WTC11 (cell line): ENCODE measurements at regions not wholly inside any gene's neighbourhood (a gene's known extent, or its start where the extent isn't known, plus 50 kb on each side); places are given as distances from the start of the nearest gene placed in this dataset.

Experiments used
- ATAC-seq: fragments of 200-7000 bp; cut with Tn5 transposase; 2 replicates; pipeline ENCODE4 v1.10.0; 2021; ENCODE audit warnings: mild to moderate bottlenecking, moderate library complexity
- CTCF ChIA-PET: fragments of 300-600 bp; sonication (Branson Sonifier 250); formaldehyde crosslinking; loops from one replicate; lab custom pipeline; 2021; ENCODE audit warnings: antibody characterized with exemption; lab: Charles Lee
- POLR2A ChIA-PET: fragments of 350-600 bp; sonication (Branson Sonifier 250); formaldehyde crosslinking; loops from one replicate; lab custom pipeline; 2021; ENCODE audit warnings: antibody characterized with exemption; lab: Charles Lee
- DNase-seq: peaks from one replicate; pipeline ENCODE4 v3.0.0; 2021; ENCODE audit warnings: low spot score
- H3K27ac Mint-ChIP-seq: 2 replicates; pipeline ENCODE4 v1.8.0; 2021; ENCODE audit warnings: mixed read lengths
- H3K27me3 Mint-ChIP-seq: 2 replicates; pipeline ENCODE4 v1.8.0; 2021; ENCODE audit warnings: low read depth, mild to moderate bottlenecking, moderate library complexity, mixed read lengths
- H3K36me3 Mint-ChIP-seq: 2 replicates; pipeline ENCODE4 v1.8.0; 2021; ENCODE audit warnings: mixed read lengths
- H3K4me1 Mint-ChIP-seq: 2 replicates; pipeline ENCODE4 v1.8.0; 2022; ENCODE audit warnings: mixed read lengths
- H3K4me3 Mint-ChIP-seq: 2 replicates; pipeline ENCODE4 v1.8.0; 2021; ENCODE audit warnings: mild to moderate bottlenecking, moderate library complexity, mixed read lengths
- H3K9me3 Mint-ChIP-seq: 2 replicates; pipeline ENCODE4 v1.8.0; 2021; ENCODE audit warnings: mixed read lengths
- ATF3 ChIP-seq: sonication (generic); formaldehyde crosslinking; conservative IDR thresholded peaks from 2 replicates; pipeline ENCODE4 v1.8.1; 2022; ENCODE audit warnings: mild to moderate bottlenecking, missing genetic modification reagents
- ERG ChIP-seq: fragments of 250-450 bp; sonication (Bioruptor Pico); IDR thresholded peaks from 2 replicates; pipeline ENCODE4 v1.8.0; 2021; ENCODE audit warnings: mild to moderate bottlenecking
- ESRRA ChIP-seq: sonication (generic); formaldehyde crosslinking; IDR thresholded peaks from 2 replicates; pipeline ENCODE4 v1.8.1; 2022; ENCODE audit warnings: mild to moderate bottlenecking, missing genetic modification reagents, borderline replicate concordance
- FOXJ3 ChIP-seq: sonication (generic); formaldehyde crosslinking; IDR thresholded peaks from 2 replicates; pipeline ENCODE4 v1.9.0; 2021; ENCODE audit warnings: missing genetic modification reagents, mild to moderate bottlenecking, borderline replicate concordance
- GABPB1 ChIP-seq: sonication (generic); formaldehyde crosslinking; IDR thresholded peaks from 2 replicates; pipeline ENCODE4 v1.8.1; 2023; ENCODE audit warnings: mild to moderate bottlenecking, missing genetic modification reagents
- GTF2I ChIP-seq: fragments of 250-450 bp; sonication (Bioruptor Pico); conservative IDR thresholded peaks from 2 replicates; pipeline ENCODE4 v1.4.0; 2021; ENCODE audit warnings: mild to moderate bottlenecking
- HMGA2 ChIP-seq: fragments of 250-450 bp; sonication (Bioruptor Pico); IDR thresholded peaks from 2 replicates; pipeline ENCODE4 v1.4.0; 2021; ENCODE audit warnings: mild to moderate bottlenecking, moderate library complexity
- HMGXB4 ChIP-seq: sonication (generic); formaldehyde crosslinking; IDR thresholded peaks from 2 replicates; pipeline ENCODE4 v1.8.1; 2023; ENCODE audit warnings: mild to moderate bottlenecking, moderate library complexity, missing genetic modification reagents
- IRF2 ChIP-seq: sonication (generic); formaldehyde crosslinking; IDR thresholded peaks from 2 replicates; pipeline ENCODE4 v1.8.0; 2022; ENCODE audit warnings: low read depth, missing genetic modification reagents, borderline replicate concordance
- KAT7 ChIP-seq: sonication (generic); formaldehyde crosslinking; IDR thresholded peaks from 2 replicates; pipeline ENCODE4 v1.8.1; 2023; ENCODE audit warnings: missing genetic modification reagents, mild to moderate bottlenecking, borderline replicate concordance
- NR3C1 ChIP-seq: sonication (generic); formaldehyde crosslinking; conservative IDR thresholded peaks from 2 replicates; pipeline ENCODE4 v1.8.1; 2023; ENCODE audit warnings: low read depth, mild to moderate bottlenecking, missing genetic modification reagents
- PREB ChIP-seq: sonication (generic); formaldehyde crosslinking; IDR thresholded peaks from 2 replicates; pipeline ENCODE4 v1.8.1; 2022; ENCODE audit warnings: mild to moderate bottlenecking, missing genetic modification reagents, moderate library complexity, borderline replicate concordance
- PRRX2 ChIP-seq: fragments of 250-450 bp; sonication (Bioruptor Pico); IDR thresholded peaks from 2 replicates; pipeline ENCODE4 v1.8.0; 2021; ENCODE audit warnings: mild to moderate bottlenecking
- SP1 ChIP-seq: sonication (generic); formaldehyde crosslinking; conservative IDR thresholded peaks from 2 replicates; pipeline ENCODE4 v1.8.1; 2022; ENCODE audit warnings: missing genetic modification reagents
- TEAD4 ChIP-seq: sonication (generic); formaldehyde crosslinking; IDR thresholded peaks from 2 replicates; pipeline ENCODE4 v1.8.0; 2022; ENCODE audit warnings: mild to moderate bottlenecking, missing genetic modification reagents
- ZMAT4 ChIP-seq: fragments of 250-450 bp; sonication (Bioruptor Pico); IDR thresholded peaks from 2 replicates; pipeline ENCODE4 v1.9.0; 2021; ENCODE audit warnings: mild to moderate bottlenecking
- ZNF263 ChIP-seq: sonication (generic); formaldehyde crosslinking; IDR thresholded peaks from 2 replicates; pipeline ENCODE4 v1.8.1; 2022; ENCODE audit warnings: low read depth, mild to moderate bottlenecking, moderate library complexity, missing genetic modification reagents
- TF ChIP-seq, protein P1 (sequence below): sonication (generic); formaldehyde crosslinking; IDR thresholded peaks from 2 replicates; pipeline ENCODE4 v1.8.1; 2023; ENCODE audit warnings: mild to moderate bottlenecking, missing genetic modification reagents, borderline replicate concordance

DNA sequence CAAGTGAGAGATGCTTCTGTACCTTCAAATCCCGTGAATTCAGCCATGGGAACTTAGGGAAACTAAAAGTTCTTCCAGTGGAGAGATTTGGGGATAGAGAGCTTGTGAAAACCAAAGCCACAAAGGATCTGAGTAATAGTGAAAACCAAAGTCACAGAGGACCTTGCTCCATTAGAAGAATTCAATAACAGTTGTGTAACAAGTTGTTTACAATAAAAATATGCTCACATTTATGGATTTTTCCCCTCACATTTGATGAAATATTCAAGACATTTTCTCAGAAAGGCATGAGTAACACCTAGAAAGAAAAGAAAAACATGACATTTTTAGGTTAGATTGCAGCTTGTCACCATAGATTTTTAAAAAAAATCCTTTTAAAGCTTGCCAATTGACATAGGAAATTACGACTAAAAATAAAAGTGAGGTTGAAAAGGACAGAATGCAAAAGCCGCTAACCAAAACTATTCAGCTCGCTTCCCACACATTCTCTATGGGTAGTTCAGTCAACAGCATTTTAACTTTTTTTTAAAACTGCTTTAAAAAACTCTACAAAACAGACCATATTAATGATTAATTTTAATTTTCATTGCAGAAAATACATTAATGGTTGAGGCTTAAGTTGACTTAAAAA is 113.2 kb downstream of the CAND1 start:
- no peaks in the 10 kb centered on the region for H3K36me3 Mint-ChIP-seq
- H3K4me1 Mint-ChIP-seq, result no peaks in the 10 kb centered on the region
- DNase-seq, result no peak
- H3K4me3 Mint-ChIP-seq, result no peak overlapping the region
- H3K27me3 Mint-ChIP-seq, result peaks cover 3% of the 10 kb centered on the region; the same call in 1 of the 2 replicates
- TF ChIP-seq ZNF263 (no peak), IRF2 (no peak), GABPB1 (CRISPR knock-in tag) (no peak), PREB (CRISPR knock-in tag) (no peak), KAT7 (CRISPR knock-in tag) (no peak)
- TF ChIP-seq, all 79 proteins: peak for 0
- ChIA-PET POLR2A (no interaction called here), CTCF (no interaction called here)
- no peak for ATAC-seq
- Mint-ChIP-seq H3K9me3 (peaks cover 7% of the 10 kb centered on the region), H3K27ac (no peak overlapping the region)

GRCh38 chr12:67386869-67387565 is 117.9 kb downstream of the CAND1 start:
- CTCF ChIA-PET, result interaction anchor here (0.8 kb wide), 1 partner anchor 329 kb away, joined by 4 read pairs; no protein-coding TSS in a partner anchor
- no peak for TF ChIP-seq ESRRA (CRISPR knock-in tag)
- TF ChIP-seq ATF3, result no peak
- TF ChIP-seq HMGXB4 (CRISPR knock-in tag), result no peak
- no peak for TF ChIP-seq PRRX2 (CRISPR knock-in tag)

GRCh38 chr12:67388331-67389138 is 119.4 kb downstream of the CAND1 start:
- Mint-ChIP-seq H3K27me3 (no peaks in the 10 kb centered on the region), H3K9me3 (0 out of 2 replicates have a peak, but pooled peaks cover 4% of the 10 kb centered on the region), H3K36me3 (no peaks in the 10 kb centered on the region), H3K4me3 (no peak overlapping the region), H3K4me1 (peaks cover 12% of the 10 kb centered on the region), H3K27ac (no peak overlapping the region; the same call in 1 of the 2 replicates)
- CTCF ChIA-PET, result interaction anchor here (1.1 to 1.3 kb wide), 2 partner anchors 31 to 33 kb away, joined by 3 to 7 read pairs; no protein-coding TSS in a partner anchor
- peak; percentile 97 for ATAC-seq
- POLR2A ChIA-PET, result no interaction called here
- no peak for DNase-seq
- no peak for TF ChIP-seq HMGXB4 (CRISPR knock-in tag)
- TF ChIP-seq FOXJ3 (CRISPR knock-in tag), result no peak
- no peak for TF ChIP-seq TEAD4 (CRISPR knock-in tag)
- TF ChIP-seq NR3C1 (CRISPR knock-in tag), result no peak
- TF ChIP-seq, protein P1, sequence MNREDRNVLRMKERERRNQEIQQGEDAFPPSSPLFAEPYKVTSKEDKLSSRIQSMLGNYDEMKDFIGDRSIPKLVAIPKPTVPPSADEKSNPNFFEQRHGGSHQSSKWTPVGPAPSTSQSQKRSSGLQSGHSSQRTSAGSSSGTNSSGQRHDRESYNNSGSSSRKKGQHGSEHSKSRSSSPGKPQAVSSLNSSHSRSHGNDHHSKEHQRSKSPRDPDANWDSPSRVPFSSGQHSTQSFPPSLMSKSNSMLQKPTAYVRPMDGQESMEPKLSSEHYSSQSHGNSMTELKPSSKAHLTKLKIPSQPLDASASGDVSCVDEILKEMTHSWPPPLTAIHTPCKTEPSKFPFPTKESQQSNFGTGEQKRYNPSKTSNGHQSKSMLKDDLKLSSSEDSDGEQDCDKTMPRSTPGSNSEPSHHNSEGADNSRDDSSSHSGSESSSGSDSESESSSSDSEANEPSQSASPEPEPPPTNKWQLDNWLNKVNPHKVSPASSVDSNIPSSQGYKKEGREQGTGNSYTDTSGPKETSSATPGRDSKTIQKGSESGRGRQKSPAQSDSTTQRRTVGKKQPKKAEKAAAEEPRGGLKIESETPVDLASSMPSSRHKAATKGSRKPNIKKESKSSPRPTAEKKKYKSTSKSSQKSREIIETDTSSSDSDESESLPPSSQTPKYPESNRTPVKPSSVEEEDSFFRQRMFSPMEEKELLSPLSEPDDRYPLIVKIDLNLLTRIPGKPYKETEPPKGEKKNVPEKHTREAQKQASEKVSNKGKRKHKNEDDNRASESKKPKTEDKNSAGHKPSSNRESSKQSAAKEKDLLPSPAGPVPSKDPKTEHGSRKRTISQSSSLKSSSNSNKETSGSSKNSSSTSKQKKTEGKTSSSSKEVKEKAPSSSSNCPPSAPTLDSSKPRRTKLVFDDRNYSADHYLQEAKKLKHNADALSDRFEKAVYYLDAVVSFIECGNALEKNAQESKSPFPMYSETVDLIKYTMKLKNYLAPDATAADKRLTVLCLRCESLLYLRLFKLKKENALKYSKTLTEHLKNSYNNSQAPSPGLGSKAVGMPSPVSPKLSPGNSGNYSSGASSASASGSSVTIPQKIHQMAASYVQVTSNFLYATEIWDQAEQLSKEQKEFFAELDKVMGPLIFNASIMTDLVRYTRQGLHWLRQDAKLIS (CRISPR knock-in tag), result no peak
- no peak for TF ChIP-seq ERG (CRISPR knock-in tag)
- TF ChIP-seq ZMAT4, result no peak
- TF ChIP-seq HMGA2 (CRISPR knock-in tag), result no peak
- no peak for TF ChIP-seq GTF2I (CRISPR knock-in tag)
- no peak for TF ChIP-seq SP1

More at GRCh38 chr12:67386869-67387565, 117.9 kb downstream of the CAND1 start:
- no peaks in the 10 kb centered on the region for H3K27me3 Mint-ChIP-seq
- ATAC-seq (no peak), DNase-seq (no peak)
- H3K36me3 Mint-ChIP-seq, result no peaks in the 10 kb centered on the region
- no peak overlapping the region for H3K27ac Mint-ChIP-seq
- peaks cover 12% of the 10 kb centered on the region for H3K4me1 Mint-ChIP-seq
- POLR2A ChIA-PET, result no interaction called here
- 0 out of 2 replicates have a peak, but pooled peaks cover 4% of the 10 kb centered on the region for H3K9me3 Mint-ChIP-seq
- H3K4me3 Mint-ChIP-seq, result no peak overlapping the region
